Upper lobe of right lung (tissue), 1 donor: ENCODE measurements at regions not wholly inside any gene's neighbourhood (a gene's known extent, or its start where the extent isn't known, plus 50 kb on each side); places are given as distances from the start of the nearest gene placed in this dataset.

Experiments
- ATAC-seq: fragments of 200-7000 bp; cut with Tn5 transposase; one replicate; pipeline ENCODE4 v1.9.1; 2020; ENCODE audit warnings: mild to moderate bottlenecking, moderate library complexity
- DNase-seq: peaks from one replicate; pipeline ENCODE4 v3.0.0-alpha.2; 2020
- H3K27ac ChIP-seq: fragments of 200-600 bp; one replicate; pipeline ENCODE4 v1.8.0; 2022
- H3K27me3 ChIP-seq: fragments of 200-600 bp; one replicate; pipeline ENCODE4 v1.8.0; 2022; ENCODE audit warnings: mild to moderate bottlenecking
- H3K36me3 ChIP-seq: fragments of 200-600 bp; one replicate; pipeline ENCODE4 v1.8.0; 2022
- H3K4me1 ChIP-seq: fragments of 200-600 bp; one replicate; pipeline ENCODE4 v1.8.0; 2022
- H3K4me3 ChIP-seq: fragments of 200-600 bp; one replicate; pipeline ENCODE4 v1.8.0; 2022; ENCODE audit warnings: mild to moderate bottlenecking
- H3K9me3 ChIP-seq: fragments of 200-600 bp; one replicate; pipeline ENCODE4 v1.8.0; 2022
- CTCF ChIP-seq: fragments of 200-600 bp; IDR thresholded peaks from one replicate; pipeline ENCODE4 v1.8.0; 2022; ENCODE audit warnings: antibody characterized with exemption
- intact Hi-C: fragments of 100-400 bp; cut with DNase I; formaldehyde crosslinking; loops from one replicate; pipeline ENCODE4 v1.11.0; 2022
- donor health status: DM: no; HTN: yes; CAD: no; lungs with severe emphysema.

GRCh38 chr10:76657337-76658012 is 980.1 kb downstream of the KCNMA1 start:
- no peak for TF ChIP-seq CTCF
- no peaks in the 10 kb centered on the region for H3K36me3 ChIP-seq
- no peaks in the 10 kb centered on the region for H3K9me3 ChIP-seq
- DNase-seq (no peak), ATAC-seq (no peak)
- intact Hi-C loops: no loop called here
- no peaks in the 10 kb centered on the region for H3K27me3 ChIP-seq
- no peaks in the 10 kb centered on the region for H3K4me1 ChIP-seq
- H3K27ac ChIP-seq: no peak overlapping the region
- H3K4me3 ChIP-seq: no peak overlapping the region

DNA sequence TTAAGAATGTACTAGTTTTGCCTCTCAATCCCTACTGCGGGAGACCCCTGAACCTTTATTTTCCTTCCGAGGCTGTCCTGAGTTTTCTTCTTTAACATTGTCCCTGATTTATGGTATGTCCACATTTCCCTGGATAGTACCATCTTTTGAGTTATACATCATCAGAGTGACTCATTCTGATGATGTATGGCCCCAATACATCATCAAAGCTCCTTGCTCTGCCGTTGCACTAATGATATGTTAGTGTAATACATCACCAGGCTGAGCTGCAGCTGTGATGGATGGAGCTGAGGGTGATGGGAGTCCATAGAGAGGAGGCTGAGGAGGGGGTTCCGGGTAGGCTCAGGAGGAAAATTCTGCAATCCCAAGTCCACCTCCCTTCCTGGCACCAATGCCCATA is 986.5 kb downstream of the KCNMA1 start:
- Histone ChIP-seq H3K4me3 (no peak overlapping the region), H3K27ac (no peak overlapping the region), H3K36me3 (no peaks in the 10 kb centered on the region), H3K9me3 (no peaks in the 10 kb centered on the region), H3K4me1 (no peaks in the 10 kb centered on the region), H3K27me3 (no peaks in the 10 kb centered on the region)
- ATAC-seq: no peak
- DNase-seq: no peak
- intact Hi-C loops: no loop called here
- TF ChIP-seq CTCF: no peak

GRCh38 chr10:76649723-76650127 is 987.9 kb downstream of the KCNMA1 start:
- Histone ChIP-seq H3K27ac (no peak overlapping the region), H3K27me3 (no peaks in the 10 kb centered on the region), H3K4me1 (no peaks in the 10 kb centered on the region), H3K4me3 (no peak overlapping the region), H3K9me3 (no peaks in the 10 kb centered on the region), H3K36me3 (no peaks in the 10 kb centered on the region)
- intact Hi-C loops: no loop called here
- TF ChIP-seq CTCF: no peak
- DNase-seq: no peak
- no peak for ATAC-seq

- Histone ChIP-seq H3K4me3 (no peak overlapping the region), H3K27ac (no peak overlapping the region), H3K4me1 (no peaks in the 10 kb centered on the region), H3K9me3 (no peaks in the 10 kb centered on the region), H3K36me3 (no peaks in the 10 kb centered on the region), H3K27me3 (no peaks in the 10 kb centered on the region)
- no peak for TF ChIP-seq CTCF
- DNase-seq (no peak), ATAC-seq (no peak)
- intact Hi-C loops: no loop called here
Observed at GRCh38 chr10:76649254-76649653, 988.4 kb downstream of the KCNMA1 start.

DNA sequence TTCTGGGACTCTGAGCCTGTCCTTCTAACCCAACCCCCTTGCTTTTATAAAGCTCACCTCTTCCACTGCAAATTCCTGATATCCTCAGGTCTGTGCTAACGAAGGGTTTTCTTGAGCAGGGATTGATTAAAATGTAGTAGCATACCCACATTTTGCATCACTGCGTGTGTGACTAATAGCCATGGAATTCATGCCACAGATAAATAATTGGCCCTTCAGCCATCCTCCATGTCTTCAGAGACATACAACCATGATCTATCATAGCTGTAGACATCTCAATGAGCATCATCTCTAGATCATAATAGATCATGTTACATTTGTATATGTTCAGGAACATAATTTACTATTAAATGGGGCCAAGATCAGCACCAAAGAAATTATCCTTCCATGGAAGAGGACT is 990.3 kb downstream of the KCNMA1 start:
- no peak for TF ChIP-seq CTCF
- Histone ChIP-seq H3K27me3 (no peaks in the 10 kb centered on the region), H3K27ac (no peak overlapping the region), H3K4me3 (no peak overlapping the region), H3K36me3 (no peaks in the 10 kb centered on the region), H3K4me1 (no peaks in the 10 kb centered on the region), H3K9me3 (no peaks in the 10 kb centered on the region)
- DNase-seq (no peak), ATAC-seq (no peak)
- intact Hi-C loops: no loop called here

DNA sequence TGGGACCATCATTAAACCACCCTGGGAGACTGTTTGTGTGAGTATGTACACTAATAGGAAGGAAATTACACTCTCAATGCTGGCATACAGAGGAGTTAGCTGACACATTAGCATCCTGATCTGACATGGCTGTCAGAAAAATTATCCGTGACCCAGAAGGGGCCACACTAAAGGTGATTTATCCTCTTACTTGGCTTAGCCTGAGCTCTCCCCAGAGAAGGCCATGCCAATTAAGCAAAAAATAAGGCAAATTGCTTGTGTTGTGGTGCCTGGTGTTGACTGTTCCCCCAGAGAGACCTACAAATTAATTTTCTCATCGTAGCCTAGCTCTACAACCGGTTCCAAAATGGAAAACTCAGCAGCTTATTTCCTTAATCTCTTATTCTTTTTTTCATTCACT is 992.3 kb downstream of the KCNMA1 start:
- Histone ChIP-seq H3K36me3 (no peaks in the 10 kb centered on the region), H3K9me3 (no peaks in the 10 kb centered on the region), H3K27ac (no peak overlapping the region), H3K4me1 (no peaks in the 10 kb centered on the region), H3K4me3 (no peak overlapping the region), H3K27me3 (no peaks in the 10 kb centered on the region)
- no peak for DNase-seq
- no peak for TF ChIP-seq CTCF
- intact Hi-C loops: no loop called here
- no peak for ATAC-seq
